HG03442 (cell line): ENCODE measurements at regions not wholly inside any gene's neighbourhood (a gene's known extent, or its start where the extent isn't known, plus 50 kb on each side); places are given as distances from the start of the nearest gene placed in this dataset.
"Not testable (repeated sequence)": the region's sequence is repeated elsewhere in the genome, so short reads cannot be mapped to it uniquely, and the experiment has no call there.

ENCODE experiments used
- ATAC-seq: cut with Tn5 transposase; IDR thresholded peaks from one replicate; pipeline ENCODE4 v1.9.1; 2021; ENCODE audit warnings: mild to moderate bottlenecking, moderate library complexity; ENCODE audit not compliant: unreplicated experiment

GRCh38 chr6:51299621-51300380, 481.1 kb downstream of the TFAP2B start:
- ATAC-seq, result no peak

GRCh38 chr6:51300510-51300909, 481.8 kb downstream of the TFAP2B start:
- ATAC-seq, result no peak

GRCh38 chr6:51301962-51302361, 483.3 kb downstream of the TFAP2B start:
- ATAC-seq, result peak; percentile 52

DNA sequence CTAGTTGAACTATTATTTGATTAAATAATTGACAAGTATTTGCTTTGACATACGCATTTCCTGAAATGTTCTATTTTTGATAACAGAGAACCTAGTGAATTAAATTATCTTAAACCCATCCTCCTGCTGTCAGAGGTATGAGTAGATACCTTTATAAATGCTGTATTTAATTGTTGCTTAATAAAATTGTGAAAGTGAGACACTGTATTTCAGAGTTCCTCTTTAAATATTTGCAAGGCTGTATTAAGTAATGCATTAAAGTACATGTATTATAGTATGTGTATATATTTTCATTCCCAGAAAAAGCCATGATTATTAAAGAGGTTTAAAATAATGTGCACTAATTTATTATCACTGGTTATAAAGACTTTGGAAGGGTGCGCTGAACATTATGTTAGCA, 483.8 kb downstream of the TFAP2B start:
- ATAC-seq, result no peak

DNA sequence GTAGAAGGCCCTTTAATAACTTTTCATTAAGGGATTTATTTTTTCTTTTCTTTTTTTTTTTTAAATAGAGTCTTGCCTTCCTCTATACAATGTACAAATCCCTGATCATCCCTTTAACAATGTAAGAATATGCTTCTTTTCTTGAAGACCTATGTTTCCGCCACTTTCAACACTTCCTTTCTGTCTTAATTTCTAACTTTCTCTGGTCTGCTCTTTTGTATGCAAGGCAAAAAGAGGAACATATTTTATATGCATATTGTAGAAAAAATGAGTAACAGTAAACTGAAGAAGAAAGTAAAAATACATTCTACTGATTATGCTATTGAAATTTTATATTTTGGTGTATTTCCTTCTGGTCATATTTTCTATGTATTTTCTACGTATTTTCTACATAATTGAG, 484.7 kb downstream of the TFAP2B start:
- no peak for ATAC-seq

DNA sequence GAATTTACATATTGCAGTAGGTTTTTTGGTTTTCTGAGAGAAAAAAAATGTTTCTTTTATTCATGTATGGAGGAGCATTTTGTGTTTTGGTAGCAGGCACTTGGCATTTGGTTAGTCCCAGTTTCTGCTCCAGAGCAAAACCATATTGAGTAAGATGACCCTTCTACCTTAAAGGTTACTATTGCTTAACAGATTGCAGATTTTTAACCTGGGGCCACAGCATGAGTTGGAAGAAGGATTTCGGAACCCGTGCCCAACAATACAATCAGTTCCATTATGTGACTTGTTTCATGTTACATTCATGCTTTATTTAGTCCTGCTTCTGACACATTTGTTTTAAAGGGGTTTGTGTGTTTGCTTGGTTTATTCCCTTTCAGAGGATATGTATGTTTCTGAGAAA, 496.3 kb downstream of the TFAP2B start:
- ATAC-seq, result no peak

DNA sequence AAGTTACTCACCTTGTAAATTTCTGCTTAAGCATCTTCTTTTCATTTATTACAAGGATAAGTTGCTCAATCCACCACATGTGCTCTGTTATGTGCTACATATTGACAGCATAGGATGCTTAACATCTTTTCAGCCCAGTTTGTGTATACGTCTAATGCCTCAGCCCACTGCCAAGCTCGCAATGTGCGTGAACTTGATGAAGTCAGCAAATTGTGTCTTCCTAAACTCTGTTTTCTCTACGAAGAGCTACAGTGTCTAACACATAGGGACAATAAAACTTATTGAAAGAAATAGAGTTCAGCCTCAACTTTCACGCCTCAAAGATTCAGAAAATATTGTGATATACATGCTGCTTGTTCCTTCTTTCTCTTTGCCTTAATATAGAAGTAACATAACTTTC, 500.0 kb downstream of the TFAP2B start:
- ATAC-seq, result no peak

- ATAC-seq, result not testable (repeated sequence)
Measured at GRCh38 chr6:51321477-51321876, 502.8 kb downstream of the TFAP2B start.

DNA sequence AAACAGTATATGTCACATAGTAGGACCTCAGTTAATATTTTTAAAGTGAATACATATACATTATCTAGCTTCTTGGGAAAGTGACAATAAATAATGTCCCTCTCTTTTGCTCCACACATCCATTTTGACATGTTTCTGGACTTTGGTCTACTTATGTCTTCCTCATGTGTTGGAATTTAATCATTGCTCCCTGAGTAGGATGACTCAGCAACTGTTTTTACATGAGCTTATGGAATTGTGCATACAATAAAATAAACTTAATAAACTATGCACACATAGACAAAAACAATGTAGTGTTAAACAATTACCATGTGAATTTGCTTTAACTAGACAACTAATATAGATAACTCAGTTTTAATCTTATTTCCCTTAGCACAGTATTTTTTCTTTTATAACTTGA, 503.8 kb downstream of the TFAP2B start:
- no peak for ATAC-seq

DNA sequence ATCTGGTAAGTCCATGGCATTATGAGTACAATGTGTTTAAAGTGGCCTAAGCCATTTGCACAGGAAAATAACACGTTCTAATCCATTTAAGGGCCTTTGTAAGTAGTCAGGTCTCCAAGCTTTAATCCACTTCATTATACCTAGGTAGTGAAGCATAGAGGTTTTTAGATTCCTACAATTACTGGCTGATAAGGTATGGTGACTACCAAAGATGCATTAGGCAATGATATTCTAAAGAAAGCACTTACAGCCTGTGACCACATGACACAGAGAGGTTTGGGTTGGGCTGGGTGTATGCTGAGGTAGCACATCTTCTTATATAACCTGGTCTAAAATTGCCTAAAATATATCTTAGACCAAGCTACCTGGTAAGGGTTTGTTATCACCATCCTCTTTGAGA, 504.4 kb downstream of the TFAP2B start:
- no peak for ATAC-seq

DNA sequence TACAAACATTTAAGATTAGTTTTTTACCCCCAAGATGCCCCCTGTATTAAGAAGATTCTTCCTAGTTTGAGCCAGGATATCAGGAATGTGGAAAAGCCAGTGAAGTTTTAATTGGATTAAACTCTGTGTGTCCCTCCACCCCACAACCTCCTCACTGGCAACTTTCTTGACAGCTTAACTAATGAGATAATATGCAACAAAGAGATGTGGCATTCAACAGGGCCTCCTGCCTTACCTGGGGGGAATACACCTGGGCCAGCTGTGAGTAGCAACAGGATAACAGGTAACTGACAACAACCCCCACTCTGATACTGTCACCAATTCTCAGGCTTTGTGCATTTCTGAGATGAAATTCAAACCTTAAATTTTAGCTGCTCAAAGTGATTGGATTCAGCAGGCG, 512.3 kb downstream of the TFAP2B start:
- no peak for ATAC-seq

DNA sequence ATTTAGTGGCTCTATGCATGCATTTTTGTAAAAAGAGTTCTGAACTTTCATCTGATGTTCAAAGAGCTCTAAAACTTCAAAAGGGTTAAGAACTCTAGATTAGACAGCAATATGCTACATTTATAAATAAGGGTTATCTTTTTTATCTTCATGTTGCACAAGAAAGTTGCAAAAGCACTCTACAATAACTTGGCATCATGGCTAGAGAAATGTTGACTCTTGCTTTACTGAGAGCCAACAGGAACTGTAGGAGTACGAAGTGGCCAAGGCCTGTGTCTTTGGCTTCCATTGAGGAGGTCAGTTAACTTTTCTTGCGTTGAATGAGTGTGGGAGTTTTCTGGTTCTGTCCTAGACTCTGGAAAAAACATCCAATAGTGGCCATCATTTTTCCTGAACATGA, 516.9 kb downstream of the TFAP2B start:
- ATAC-seq, result no peak

GRCh38 chr6:51336185-51336584, 517.5 kb downstream of the TFAP2B start:
- no peak for ATAC-seq

DNA sequence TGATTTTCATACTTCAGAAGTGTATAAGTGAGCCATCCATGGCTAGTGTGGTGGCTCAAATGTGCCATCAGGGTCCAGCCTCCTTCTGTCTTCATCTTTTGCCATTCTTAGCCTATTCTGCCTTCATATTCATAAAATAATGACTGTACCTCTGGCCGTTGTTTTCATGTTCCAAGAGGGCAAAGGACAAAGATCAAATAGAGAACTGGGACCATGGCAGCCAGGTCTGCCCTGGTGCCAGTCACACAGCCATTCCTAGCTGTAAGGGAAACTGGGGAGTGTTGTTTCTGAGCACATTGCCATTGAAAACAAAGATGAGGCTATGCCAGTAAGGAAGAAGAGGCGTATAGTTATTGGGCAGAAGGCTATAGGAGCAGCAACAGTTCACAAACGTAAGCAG, 518.6 kb downstream of the TFAP2B start:
- no peak for ATAC-seq

DNA sequence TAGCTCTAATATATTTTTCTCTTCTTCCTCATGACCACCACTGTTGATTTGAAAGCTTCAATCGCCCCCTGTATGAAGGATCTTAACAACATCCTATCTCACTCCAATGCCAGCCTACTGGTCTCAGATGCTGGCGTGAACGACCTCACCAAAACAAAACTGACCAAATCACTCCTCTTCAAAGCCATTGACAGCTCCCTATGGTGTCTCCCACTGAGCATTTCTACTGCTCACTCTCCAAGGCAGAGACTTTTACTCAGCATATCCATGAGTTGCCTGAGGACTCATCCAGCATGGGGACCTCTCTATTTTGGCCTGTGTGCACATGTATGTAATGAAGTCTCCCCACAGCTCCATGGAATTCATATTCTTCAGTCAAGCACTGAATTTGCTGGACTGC, 520.4 kb downstream of the TFAP2B start:
- ATAC-seq, result no peak

DNA sequence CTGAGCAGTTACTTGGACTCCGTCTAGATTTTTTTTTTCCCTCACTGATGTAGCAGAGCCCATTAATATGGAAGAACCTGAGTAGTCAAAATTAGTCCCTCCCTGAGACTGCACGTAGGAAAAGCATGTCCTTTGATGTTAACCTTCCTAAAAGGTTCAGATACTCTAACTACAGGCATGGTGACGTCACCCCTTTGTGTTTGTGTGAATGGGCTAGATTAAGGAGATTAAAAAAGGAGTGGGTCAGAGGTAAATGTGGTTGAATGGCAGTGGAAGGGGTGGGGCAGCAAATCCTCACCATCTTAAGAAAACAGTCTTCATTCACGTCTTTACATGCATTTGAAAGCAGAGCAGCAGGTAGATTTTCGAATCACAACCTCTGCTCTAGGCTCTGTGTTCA, 521.1 kb downstream of the TFAP2B start:
- ATAC-seq, result no peak

GRCh38 chr6:51342393-51342792, 523.7 kb downstream of the TFAP2B start:
- no peak for ATAC-seq

DNA sequence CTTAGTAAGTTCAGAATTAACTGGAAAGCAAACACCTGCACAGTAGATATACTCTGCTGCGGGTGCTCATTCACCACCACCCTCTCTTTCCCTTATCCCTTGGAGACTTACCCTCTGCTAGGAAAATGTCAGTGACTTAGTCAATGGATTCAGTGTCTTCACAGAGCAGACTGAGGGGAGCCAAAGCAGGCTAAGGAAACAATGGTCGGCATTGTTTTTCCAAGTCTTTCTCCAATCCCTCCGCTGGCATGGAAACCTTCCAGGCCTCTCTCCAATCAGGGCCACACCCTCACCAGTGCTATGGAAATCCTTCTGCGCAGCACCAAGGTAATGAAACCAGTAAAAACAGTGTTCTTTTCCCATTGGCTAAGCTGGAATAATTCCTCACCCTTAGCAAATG, 531.2 kb downstream of the TFAP2B start:
- no peak for ATAC-seq

- ATAC-seq, result peak; percentile 53
Measured at GRCh38 chr6:51350308-51350904, 531.7 kb downstream of the TFAP2B start.

DNA sequence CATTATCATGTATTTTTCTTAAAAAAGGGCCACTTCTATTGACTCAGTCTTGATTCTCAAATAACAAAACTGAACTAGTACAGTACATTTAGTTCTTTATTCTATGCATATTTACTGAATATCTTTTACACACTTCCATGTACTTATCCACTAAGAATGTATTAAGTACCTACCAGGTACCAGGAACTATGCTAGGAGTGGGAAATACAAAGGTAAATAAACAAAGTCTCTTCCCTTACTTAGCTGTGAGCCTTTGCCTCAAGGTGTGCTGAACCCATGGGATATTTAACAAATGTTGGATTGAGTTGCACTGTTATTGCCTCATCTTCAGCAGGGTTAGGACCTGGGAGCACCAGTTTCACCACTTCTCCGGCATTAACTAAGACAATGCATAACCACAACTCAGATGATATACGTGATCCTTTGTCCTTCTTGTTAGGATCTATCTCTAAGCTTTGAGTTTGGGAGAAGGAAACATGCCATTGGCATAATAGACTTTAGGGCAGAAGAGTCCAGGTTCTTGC, 533.9 kb downstream of the TFAP2B start:
- no peak for ATAC-seq

DNA sequence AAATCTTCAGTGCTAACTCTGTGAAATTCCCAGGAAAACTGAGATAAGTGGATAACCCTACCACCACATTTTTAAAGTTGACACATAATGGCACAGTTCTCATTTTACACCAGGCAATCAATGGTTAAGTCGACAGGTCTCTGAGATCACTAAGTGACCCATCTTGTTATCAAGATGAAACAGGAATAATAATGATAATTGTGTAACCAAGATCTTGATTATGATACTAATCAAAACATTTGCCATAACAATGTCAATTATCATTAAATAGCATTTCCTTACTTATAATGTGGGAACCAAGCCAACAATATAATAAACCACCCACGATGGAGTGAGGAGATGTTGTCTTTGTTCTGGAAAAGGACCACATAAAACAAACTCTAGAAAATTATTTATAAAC, 541.6 kb downstream of the TFAP2B start:
- ATAC-seq, result no peak

GRCh38 chr6:51365566-51365965, 546.9 kb downstream of the TFAP2B start:
- no peak for ATAC-seq

- no peak for ATAC-seq
Measured at GRCh38 chr6:51369485-51369884, 550.8 kb downstream of the TFAP2B start.
